ENCODE measurements at regions not wholly inside any gene's neighbourhood (a gene's known extent, or its start where the extent isn't known, plus 50 kb on each side); places are given as distances from the start of the nearest gene placed in this dataset.

DNA sequence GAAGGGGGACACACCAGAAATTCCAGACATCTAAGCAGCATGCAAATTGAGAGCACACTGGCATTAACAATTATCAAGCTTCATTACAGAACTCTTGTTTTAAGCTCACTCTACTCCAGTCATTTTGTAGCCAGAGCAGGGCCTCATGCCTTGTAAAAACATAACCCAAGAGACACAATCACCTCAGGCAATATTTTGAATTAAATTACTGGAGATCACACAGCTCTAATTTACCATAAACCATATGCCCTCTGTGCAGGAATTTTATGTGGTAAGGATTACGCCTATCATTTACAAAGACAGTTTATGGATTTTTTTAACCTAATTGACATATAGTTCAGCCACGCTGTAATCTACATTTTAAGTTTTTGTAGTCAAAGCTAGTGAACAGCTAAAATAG, 414.1 kb upstream of the DDI1 start:
- TF ChIP-seq POLR2A (IDR thresholded peaks at IDR 0.05; ENCODE audit: low read length) (no peak), GATA1 (IDR thresholded peaks at IDR 0.05; ENCODE audit: low read depth, low read length) (no peak)
